IMR-90 (cell line): ENCODE measurements at regions not wholly inside any gene's neighbourhood (a gene's known extent, or its start where the extent isn't known, plus 50 kb on each side); places are given as distances from the start of the nearest gene placed in this dataset.

ENCODE experiments used
- ATAC-seq: fragments of 200-7000 bp; cut with Tn5 transposase; 2 replicates; pipeline ENCODE4 v1.9.1; 2020; ENCODE audit warnings: low read depth, mild to moderate bottlenecking, moderate library complexity
- BruUV-seq: library from RNA; stranded (reverse); fragments of 400-500 nt; replicated peaks from 2 replicates; lab custom pipeline; 2021; lab: Mats Ljungman, UMichigan
- CTCF ChIA-PET: fragments of 300-600 bp; formaldehyde crosslinking; extraction: SDS; loops from one replicate; lab custom pipeline; 2021; ENCODE audit warnings: antibody characterized with exemption; lab: Yijun Ruan, JAX
- POLR2A ChIA-PET: fragments of 300-600 bp; sonication (Branson Sonifier 250); formaldehyde crosslinking; loops from one replicate; lab custom pipeline; 2022; ENCODE audit warnings: antibody characterized with exemption; ENCODE audit not compliant: unreplicated experiment; lab: Charles Lee
- DNase-seq: peaks from one replicate; pipeline ENCODE4 v3.0.0; 2013
- H2AFZ ChIP-seq: replicated peaks from 2 replicates; pipeline ENCODE3; 2013; ENCODE audit warnings: low read length, mild to moderate bottlenecking; ENCODE audit not compliant: poor library complexity
- H2AK5ac ChIP-seq: 2 replicates; pipeline ENCODE4 v1.6.1; 2013; ENCODE audit warnings: low read depth, low read length, inconsistent platforms
- H2AK9ac ChIP-seq: replicated peaks from 2 replicates; pipeline ENCODE3; 2013; ENCODE audit warnings: mild to moderate bottlenecking, low read depth, low read length, moderate library complexity; ENCODE audit not compliant: poor library complexity
- H2BK120ac ChIP-seq: 2 replicates; pipeline ENCODE4 v1.6.1; 2013; ENCODE audit warnings: low read depth, low read length, inconsistent platforms
- H2BK15ac ChIP-seq: 3 replicates; pipeline ENCODE4 v1.6.1; 2013; ENCODE audit warnings: low read depth, low read length, inconsistent platforms
- H2BK20ac ChIP-seq: 2 replicates; pipeline ENCODE4 v1.6.1; 2013; ENCODE audit warnings: low read depth, mild to moderate bottlenecking, inconsistent platforms, low read length, moderate library complexity
- H2BK5ac ChIP-seq: 2 replicates; pipeline ENCODE4 v1.6.1; 2013; ENCODE audit warnings: mild to moderate bottlenecking, low read depth, low read length, inconsistent platforms; ENCODE audit not compliant: poor library complexity, severe bottlenecking
- H3K14ac ChIP-seq: replicated peaks from 2 replicates; pipeline ENCODE4 v1.6.1; 2013; ENCODE audit warnings: low read depth, low read length, inconsistent platforms
- H3K18ac ChIP-seq: 2 replicates; pipeline ENCODE4 v1.6.1; 2013; ENCODE audit warnings: low read depth, low read length, control low read depth
- H3K23ac ChIP-seq: 2 replicates; pipeline ENCODE4 v1.6.1; 2013; ENCODE audit warnings: low read depth, low read length, inconsistent platforms
- H3K27ac ChIP-seq: 2 replicates; pipeline ENCODE4 v1.5.1; 2013; ENCODE audit warnings: mild to moderate bottlenecking, control low read depth, low read length; ENCODE audit not compliant: insufficient read depth
- H3K27me3 ChIP-seq: 2 replicates; pipeline ENCODE4 v1.6.1; 2013; ENCODE audit warnings: low read length; ENCODE audit not compliant: control insufficient read depth, insufficient read depth
- H3K36me3 ChIP-seq: 2 replicates; pipeline ENCODE4 v1.6.1; 2013; ENCODE audit warnings: low read length, mixed read lengths; ENCODE audit not compliant: control insufficient read depth, insufficient read depth
- H3K4ac ChIP-seq: 2 replicates; pipeline ENCODE4 v1.6.1; 2013; ENCODE audit warnings: low read depth, low read length, inconsistent platforms
- H3K4me1 ChIP-seq: 2 replicates; pipeline ENCODE4 v1.6.1; 2013; ENCODE audit warnings: low read length, mixed read lengths; ENCODE audit not compliant: control insufficient read depth, insufficient read depth
- H3K4me2 ChIP-seq: 2 replicates; pipeline ENCODE4 v1.6.1; 2013; ENCODE audit warnings: low read depth, mild to moderate bottlenecking, control low read depth, low read length, moderate library complexity
- H3K4me3 ChIP-seq: 2 replicates; pipeline ENCODE4 v1.5.1; 2013; ENCODE audit warnings: low read depth, mild to moderate bottlenecking, control low read depth, low read length, moderate library complexity; ENCODE audit not compliant: insufficient read depth
- H3K56ac ChIP-seq: 2 replicates; pipeline ENCODE4 v1.6.1; 2013; ENCODE audit warnings: low read length, inconsistent platforms; ENCODE audit not compliant: insufficient read depth; ENCODE audit errors: extremely low read depth
- H3K79me1 ChIP-seq, 2 experiments: 2 replicates each; pipeline ENCODE4 v1.6.1; 2013; ENCODE audit warnings: low read length in 2 of 2, inconsistent platforms in 1 of 2, low read depth in 1 of 2
- H3K9ac ChIP-seq: 2 replicates; pipeline ENCODE4 v1.6.1; 2013; ENCODE audit warnings: low read depth, low read length, control low read depth
- H3K9me1 ChIP-seq: 2 replicates; pipeline ENCODE4 v1.6.1; 2013; ENCODE audit warnings: low read length, inconsistent platforms; ENCODE audit not compliant: insufficient read depth
- H3K9me3 ChIP-seq: 2 replicates; pipeline ENCODE4 v1.6.1; 2013; ENCODE audit warnings: low read length; ENCODE audit not compliant: control insufficient read depth, insufficient read depth
- H4K20me1 ChIP-seq: 2 replicates; pipeline ENCODE4 v1.6.1; 2013; ENCODE audit warnings: low read length, inconsistent platforms; ENCODE audit not compliant: insufficient read depth
- H4K5ac ChIP-seq: 2 replicates; pipeline ENCODE4 v1.6.1; 2013; ENCODE audit warnings: mild to moderate bottlenecking, low read depth, low read length, control low read depth
- H4K8ac ChIP-seq, 2 experiments: 2 replicates each; pipeline ENCODE4 v1.6.1; 2013; ENCODE audit warnings: low read depth in 2 of 2, low read length in 2 of 2, control low read depth in 1 of 2, inconsistent platforms in 1 of 2
- H4K91ac ChIP-seq: 2 replicates; pipeline ENCODE4 v1.6.1; 2013; ENCODE audit warnings: low read depth, low read length, inconsistent platforms; ENCODE audit not compliant: insufficient read depth
- BHLHE40 ChIP-seq: fragments of 150-350 bp; IDR thresholded peaks from 2 replicates; pipeline ENCODE4 v1.6.1; 2016; ENCODE audit warnings: mild to moderate bottlenecking, low read depth, low read length
- CEBPB ChIP-seq: IDR thresholded peaks from 2 replicates; pipeline ENCODE4 v1.6.1; 2012; ENCODE audit warnings: low read depth, low read length, improper control_type of control experiment
- CHD1 ChIP-seq: IDR thresholded peaks from 2 replicates; pipeline ENCODE4 v1.6.1; 2012; ENCODE audit warnings: low read depth, low read length, improper control_type of control experiment
- ELK1 ChIP-seq: fragments of 150-350 bp; IDR thresholded peaks from 2 replicates; pipeline ENCODE4 v1.6.1; 2016; ENCODE audit warnings: low read depth, mild to moderate bottlenecking, low read length, moderate library complexity, borderline replicate concordance
- FOS ChIP-seq: fragments of 150-350 bp; IDR thresholded peaks from 2 replicates; pipeline ENCODE4 v1.6.1; 2016; ENCODE audit warnings: low read depth, low read length
- MAFK ChIP-seq: IDR thresholded peaks from 2 replicates; pipeline ENCODE4 v1.6.1; 2012; ENCODE audit warnings: low read depth, low read length, improper control_type of control experiment
- MAZ ChIP-seq: IDR thresholded peaks from 2 replicates; pipeline ENCODE4 v1.6.1; 2012; ENCODE audit warnings: low read depth, mild to moderate bottlenecking, low read length, improper control_type of control experiment, moderate library complexity, borderline replicate concordance
- MXI1 ChIP-seq: IDR thresholded peaks from 2 replicates; pipeline ENCODE4 v1.6.1; 2012; ENCODE audit warnings: low read depth, mild to moderate bottlenecking, low read length, moderate library complexity, borderline replicate concordance
- NFE2L2 ChIP-seq: fragments of 150-350 bp; IDR thresholded peaks from 2 replicates; pipeline ENCODE4 v1.6.1; 2016; ENCODE audit warnings: low read depth, mild to moderate bottlenecking, low read length
- POLR2A ChIP-seq: IDR thresholded peaks from 2 replicates; pipeline ENCODE4 v1.6.1; 2012; ENCODE audit warnings: mild to moderate bottlenecking, low read depth, low read length
- RAD21 ChIP-seq: IDR thresholded peaks from 2 replicates; pipeline ENCODE4 v1.6.1; 2012; ENCODE audit warnings: low read length, improper control_type of control experiment
- RCOR1 ChIP-seq: IDR thresholded peaks from 2 replicates; pipeline ENCODE4 v1.6.1; 2012; ENCODE audit warnings: mild to moderate bottlenecking, low read length, improper control_type of control experiment; ENCODE audit not compliant: insufficient replicate concordance
- RFX5 ChIP-seq: IDR thresholded peaks from 2 replicates; pipeline ENCODE4 v1.8.0; 2012; ENCODE audit warnings: low read depth, mild to moderate bottlenecking, low read length, moderate library complexity
- SMC3 ChIP-seq: fragments of 150-350 bp; IDR thresholded peaks from 2 replicates; pipeline ENCODE4 v1.6.1; 2016; ENCODE audit warnings: low read depth, mild to moderate bottlenecking, antibody characterized with exemption, low read length, moderate library complexity
- USF2 ChIP-seq: fragments of 150-350 bp; IDR thresholded peaks from 2 replicates; pipeline ENCODE4 v1.6.1; 2017; ENCODE audit warnings: mild to moderate bottlenecking, antibody characterized with exemption, low read length, low read depth
- WGBS, 2 experiments: methylation state at CpG; one replicate each; pipeline versions ENCODE4 v1.1.5 to v1.1.7; 2013; ENCODE audit warnings: missing lambda C conversion rate in 2 of 2; ENCODE audit not compliant: insufficient read length in 1 of 2; ENCODE audit errors: extremely low coverage in 2 of 2; 5-methylcytosine and 5-hydroxymethylcytosine counted together
- dilution Hi-C: fragments of 300-500 bp; cut with HindIII; formaldehyde crosslinking; loops from one replicate; pipeline ENCODE4 v1.14.3; 2018; ENCODE audit warnings: low sequenced_read_pairs; ENCODE audit not compliant: unreplicated experiment
- in situ Hi-C: fragments of 300-500 bp; cut with MboI; formaldehyde crosslinking; loops from 3 replicates; pipeline ENCODE4 v1.14.3; 2019; ENCODE audit warnings: low sequenced_read_pairs, inconsistent platforms, mixed read lengths
- intact Hi-C: fragments of 100-400 bp; cut with micrococcal nuclease; formaldehyde crosslinking; loops from 2 replicates; pipeline ENCODE4 v1.10.0; 2022
- TF ChIP-seq, protein P1 (sequence below): conservative IDR thresholded peaks from 2 replicates; pipeline ENCODE4 v1.5.1; 2012; ENCODE audit warnings: mild to moderate bottlenecking, low read depth, low read length, improper control_type of control experiment

- TF ChIP-seq MAFK (no peak), SMC3 (no peak), ELK1 (no peak), RCOR1 (no peak), CHD1 (no peak), FOS (no peak), MAZ (no peak), CEBPB (no peak), BHLHE40 (no peak), POLR2A (no peak), NFE2L2 (no peak), USF2 (no peak), MXI1 (no peak), RAD21 (no peak), RFX5 (no peak)
- TF ChIP-seq, protein P1, sequence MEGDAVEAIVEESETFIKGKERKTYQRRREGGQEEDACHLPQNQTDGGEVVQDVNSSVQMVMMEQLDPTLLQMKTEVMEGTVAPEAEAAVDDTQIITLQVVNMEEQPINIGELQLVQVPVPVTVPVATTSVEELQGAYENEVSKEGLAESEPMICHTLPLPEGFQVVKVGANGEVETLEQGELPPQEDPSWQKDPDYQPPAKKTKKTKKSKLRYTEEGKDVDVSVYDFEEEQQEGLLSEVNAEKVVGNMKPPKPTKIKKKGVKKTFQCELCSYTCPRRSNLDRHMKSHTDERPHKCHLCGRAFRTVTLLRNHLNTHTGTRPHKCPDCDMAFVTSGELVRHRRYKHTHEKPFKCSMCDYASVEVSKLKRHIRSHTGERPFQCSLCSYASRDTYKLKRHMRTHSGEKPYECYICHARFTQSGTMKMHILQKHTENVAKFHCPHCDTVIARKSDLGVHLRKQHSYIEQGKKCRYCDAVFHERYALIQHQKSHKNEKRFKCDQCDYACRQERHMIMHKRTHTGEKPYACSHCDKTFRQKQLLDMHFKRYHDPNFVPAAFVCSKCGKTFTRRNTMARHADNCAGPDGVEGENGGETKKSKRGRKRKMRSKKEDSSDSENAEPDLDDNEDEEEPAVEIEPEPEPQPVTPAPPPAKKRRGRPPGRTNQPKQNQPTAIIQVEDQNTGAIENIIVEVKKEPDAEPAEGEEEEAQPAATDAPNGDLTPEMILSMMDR = no peak
- no TSS peak for BruUV-seq
These were observed 61.3 kb upstream of the FAM20A start for GRCh38 chr17:68662479-68662878.

More at GRCh38 chr17:68662479-68662878, 61.3 kb upstream of the FAM20A start:
- Histone ChIP-seq H2BK20ac (no peak overlapping the region), H2BK120ac (no peak overlapping the region), H4K91ac (no peak overlapping the region), H4K5ac (no peak overlapping the region), H3K14ac (no peak overlapping the region), H3K56ac (no peak overlapping the region), H3K79me1 (no peaks in the 10 kb centered on the region), H3K4ac (no peak overlapping the region), H3K36me3 (no peaks in the 10 kb centered on the region), H3K18ac (no peak overlapping the region), H3K9ac (no peak overlapping the region), H3K4me2 (no peak overlapping the region), H3K27me3 (no peaks in the 10 kb centered on the region), H4K20me1 (no peaks in the 10 kb centered on the region), H3K9me3 (no peaks in the 10 kb centered on the region), H2AK5ac (no peak overlapping the region), H2BK15ac (no peak overlapping the region), H3K4me1 (no peaks in the 10 kb centered on the region), H3K23ac (no peak overlapping the region), H2BK5ac (no peak overlapping the region), H3K27ac (no peak overlapping the region), H2AFZ (no peak overlapping the region), H4K8ac (no peak overlapping the region), H2AK9ac (no peak overlapping the region), H3K4me3 (no peak overlapping the region), H3K9me1 (no peaks in the 10 kb centered on the region)
- in situ Hi-C loops (no loop called here), dilution Hi-C loops (no loop called here), intact Hi-C loops (no loop called here)
- POLR2A ChIA-PET = no interaction called here
- no CpG with 5 or more reads among the region's 2 CpGs for WGBS, 2 experiments
- no peak for ATAC-seq
- CTCF ChIA-PET = no interaction called here
- DNase-seq = no peak
